Erythroblast (primary cell): ENCODE measurements at regions not wholly inside any gene's neighbourhood (a gene's known extent, or its start where the extent isn't known, plus 50 kb on each side); places are given as distances from the start of the nearest gene placed in this dataset.
"Not testable (repeated sequence)": the region's sequence is repeated elsewhere in the genome, so short reads cannot be mapped to it uniquely, and the experiment has no call there.

Source experiments
- DNase-seq, 2 experiments: peaks; one replicate each; lab custom pipeline; 2025; lab: John Stamatoyannopoulos, UW
- GATA1 ChIP-seq: IDR thresholded peaks from 2 replicates; pipeline ENCODE4 v1.6.1; 2011; ENCODE audit warnings: low read depth, mild to moderate bottlenecking, control low read depth, low read length, moderate library complexity
- POLR2A ChIP-seq: IDR thresholded peaks from 2 replicates; pipeline ENCODE4 v1.6.1; 2011; ENCODE audit warnings: mild to moderate bottlenecking, low read length

GRCh38 chr20:55471052-55472006, 534.0 kb downstream of the CBLN4 start:
- no peak for DNase-seq
- TF ChIP-seq POLR2A, result no peak
- TF ChIP-seq GATA1, result no peak

DNA sequence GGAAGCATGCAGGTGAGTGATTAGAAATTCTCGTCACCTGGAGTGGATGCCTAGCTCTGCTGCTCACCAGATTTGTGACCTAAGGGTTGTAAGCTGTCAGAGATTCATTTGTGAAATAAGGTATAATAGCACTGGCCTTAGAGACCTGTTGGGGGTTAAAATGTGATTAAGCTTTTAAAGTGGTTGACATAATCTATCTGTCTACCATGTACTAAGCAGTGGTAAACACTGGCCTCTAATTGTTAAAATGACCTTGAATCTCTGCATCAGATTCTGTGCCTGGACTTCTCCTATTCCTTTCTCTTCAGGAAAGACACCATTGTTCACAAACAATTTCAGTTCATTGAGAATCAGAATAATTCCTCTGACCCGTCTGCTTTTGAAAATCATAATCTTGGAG, 536.2 kb downstream of the CBLN4 start:
- no peak for DNase-seq
- no peak for TF ChIP-seq GATA1
- TF ChIP-seq POLR2A, result no peak

- DNase-seq, result no peak
- TF ChIP-seq GATA1 (no peak), POLR2A (no peak)
Observed at GRCh38 chr20:55461519-55461918, 543.8 kb downstream of the CBLN4 start.

DNA sequence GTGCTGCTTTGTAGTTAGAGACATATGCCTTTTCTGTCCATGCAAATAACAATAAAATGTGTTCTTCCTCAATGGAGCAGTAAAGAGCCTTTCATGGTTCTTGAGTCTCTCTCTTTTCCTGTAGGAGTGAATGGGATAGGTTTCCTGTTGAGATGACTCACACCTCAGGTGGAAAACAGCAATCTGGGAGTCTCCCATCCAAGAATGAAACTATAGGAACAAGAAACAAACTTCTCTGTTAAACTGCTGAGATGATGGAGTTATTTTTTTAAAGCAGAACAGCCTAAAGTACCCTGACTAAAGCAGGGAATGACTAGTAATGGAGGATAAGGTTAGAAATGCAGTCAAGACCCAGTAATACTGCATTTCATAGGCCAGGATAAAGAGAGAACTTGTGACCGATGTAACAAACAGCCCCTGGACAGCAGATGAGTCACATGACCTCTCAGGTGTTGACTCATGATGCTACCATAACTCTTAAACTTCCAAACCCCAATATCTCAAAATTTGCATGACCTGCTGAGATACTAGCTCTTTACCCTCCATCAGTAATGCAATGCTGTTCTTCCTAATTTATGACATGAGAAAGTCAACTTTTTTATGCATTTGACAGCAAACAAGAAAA, 548.9 kb downstream of the CBLN4 start:
- TF ChIP-seq GATA1 (no peak), POLR2A (no peak)
- no peak for DNase-seq

DNA sequence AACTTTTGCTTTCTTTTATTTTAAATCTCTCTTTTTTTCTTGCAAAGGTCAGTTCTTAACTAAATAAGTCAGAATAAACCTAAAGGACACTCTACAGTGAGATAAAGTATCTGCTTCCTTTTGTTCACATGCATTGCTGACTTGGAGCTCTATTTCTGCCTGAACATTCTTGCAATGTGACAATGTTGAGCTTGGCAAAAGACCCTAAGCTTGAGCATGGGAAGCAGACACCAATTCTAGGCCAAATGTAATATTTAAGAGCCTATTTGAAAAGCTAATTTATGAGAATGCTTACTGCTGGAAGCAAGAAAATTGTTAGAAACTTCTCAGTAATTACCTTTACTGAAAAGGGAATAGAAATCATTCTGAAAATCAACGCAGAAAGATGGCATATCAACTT, 556.2 kb downstream of the CBLN4 start:
- no peak for TF ChIP-seq POLR2A
- TF ChIP-seq GATA1, result no peak

GRCh38 chr20:55446301-55446700, 559.0 kb downstream of the CBLN4 start:
- no peak for TF ChIP-seq GATA1
- TF ChIP-seq POLR2A, result no peak
- DNase-seq, result no peak

More for the DNA sequence above, 556.2 kb downstream of the CBLN4 start:
- no peak for DNase-seq

GRCh38 chr20:55439070-55439469, 566.2 kb downstream of the CBLN4 start:
- no peak for DNase-seq
- no peak for TF ChIP-seq GATA1

- DNase-seq, result no peak
- TF ChIP-seq GATA1 (no peak), POLR2A (no peak)
Observed at GRCh38 chr20:55437798-55438415, 567.4 kb downstream of the CBLN4 start.

DNA sequence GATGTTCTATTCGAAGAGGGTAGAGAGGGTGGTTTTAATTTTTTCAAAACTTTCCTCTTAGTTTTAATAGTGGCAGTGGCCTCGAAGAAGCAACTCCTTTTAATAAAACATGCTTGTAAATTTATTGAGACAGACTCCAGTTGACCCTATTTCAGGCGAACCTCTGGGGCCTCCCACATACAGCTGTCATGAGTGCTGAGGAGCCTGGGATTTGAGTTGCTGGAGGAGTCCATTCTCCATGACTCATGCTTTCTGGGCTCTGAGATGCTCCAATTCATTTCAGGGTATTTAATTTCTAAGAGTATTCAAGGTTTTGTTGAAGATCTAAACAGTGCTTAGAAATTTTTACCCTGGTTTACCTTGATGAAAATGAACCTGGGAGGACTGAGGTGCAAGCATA, 580.4 kb downstream of the CBLN4 start:
- DNase-seq, result no peak
- TF ChIP-seq POLR2A (no peak), GATA1 (no peak)

- no peak for DNase-seq
- no peak for TF ChIP-seq GATA1
- no peak for TF ChIP-seq POLR2A
Observed at GRCh38 chr20:55424476-55424875, 580.8 kb downstream of the CBLN4 start.

DNA sequence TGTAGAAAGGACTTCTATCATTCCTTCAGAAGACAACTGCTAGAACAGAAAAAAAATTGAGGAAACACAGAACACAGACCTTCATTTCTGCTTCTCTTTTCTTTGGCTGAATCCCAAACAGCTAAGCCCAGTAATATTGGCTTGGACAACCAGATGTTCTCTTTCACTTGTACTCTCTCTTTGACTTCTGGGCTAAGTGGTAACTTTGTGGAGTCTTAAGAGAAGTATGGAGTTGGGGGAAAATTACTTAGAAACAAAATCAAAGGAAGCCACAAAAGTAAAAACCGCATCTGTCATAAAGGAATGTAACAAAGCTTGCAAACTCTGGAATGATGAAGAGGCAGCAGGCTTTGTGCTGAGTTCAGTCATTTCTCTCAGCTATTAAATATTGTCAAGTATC, 587.5 kb downstream of the CBLN4 start:
- no peak for DNase-seq
- TF ChIP-seq GATA1 (no peak), POLR2A (no peak)

DNA sequence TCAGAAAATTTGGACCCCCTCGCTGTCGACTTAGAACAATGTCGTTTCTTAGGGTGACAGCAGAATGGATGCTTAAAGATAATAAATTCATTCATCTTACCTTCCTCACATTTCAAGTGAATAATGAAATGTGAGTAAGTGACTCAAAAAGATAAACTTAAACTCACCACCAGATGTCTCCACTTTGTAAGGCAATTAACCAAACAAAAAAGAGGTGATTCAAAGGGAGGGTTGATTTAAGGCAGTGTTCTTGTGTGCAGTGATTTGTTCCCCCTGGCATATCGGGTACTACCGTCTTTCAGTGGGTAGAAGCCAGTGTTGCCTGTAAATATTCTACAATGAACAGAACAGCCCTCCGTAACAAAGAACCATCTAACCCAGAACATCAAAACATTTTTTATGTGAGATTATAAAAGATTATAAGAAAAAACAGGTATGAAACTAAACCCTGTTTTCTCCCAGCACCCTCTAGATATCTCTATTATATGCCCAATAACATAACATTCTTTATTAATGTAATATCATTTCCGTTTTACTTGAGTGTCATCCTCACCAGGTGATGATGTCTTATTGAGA, 589.7 kb downstream of the CBLN4 start:
- no peak for TF ChIP-seq POLR2A
- TF ChIP-seq GATA1, result no peak
- peak in 1 of 2 experiments; percentile 5 for DNase-seq

DNA sequence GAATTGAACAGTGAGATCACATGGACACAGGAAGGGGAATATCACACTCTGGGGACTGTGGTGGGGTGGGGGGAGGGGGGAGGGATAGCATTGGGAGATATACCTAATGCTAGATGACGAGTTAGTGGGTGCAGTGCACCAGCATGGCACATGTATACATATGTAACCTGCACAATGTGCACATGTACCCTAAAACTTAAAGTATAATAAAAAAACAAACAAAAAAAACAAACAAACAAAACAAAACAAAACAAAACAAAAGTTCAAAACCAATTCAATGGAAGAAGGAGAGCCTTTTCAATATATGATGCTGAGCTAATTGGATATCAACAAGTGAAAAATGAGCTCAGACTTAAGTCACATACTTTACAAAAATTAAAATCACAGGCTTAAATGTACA, 592.8 kb downstream of the CBLN4 start:
- DNase-seq, result not testable (repeated sequence)

GRCh38 chr20:55406891-55407290, 598.4 kb downstream of the CBLN4 start:
- TF ChIP-seq GATA1 (no peak), POLR2A (no peak)

More at GRCh38 chr20:55406891-55407290, 598.4 kb downstream of the CBLN4 start:
- no peak for DNase-seq
